Choroid plexus epithelial cell (primary cell): ENCODE measurements at regions not wholly inside any gene's neighbourhood (a gene's known extent, or its start where the extent isn't known, plus 50 kb on each side); places are given as distances from the start of the nearest gene placed in this dataset.

ENCODE experiments used
- DNase-seq: peaks from one replicate; pipeline ENCODE4 v3.0.0-alpha.2; 2010; ENCODE audit warnings: low read depth
- H3K4me3 ChIP-seq: 2 replicates; pipeline ENCODE4 v1.5.1; 2011; ENCODE audit warnings: low read depth, mild to moderate bottlenecking, control low read depth, low read length, moderate library complexity
- TF ChIP-seq, protein P1 (sequence below): conservative IDR thresholded peaks from 2 replicates; pipeline ENCODE4 v1.5.1; 2011; ENCODE audit warnings: low read depth, mild to moderate bottlenecking, control low read depth, inconsistent platforms, low read length, moderate library complexity

DNA sequence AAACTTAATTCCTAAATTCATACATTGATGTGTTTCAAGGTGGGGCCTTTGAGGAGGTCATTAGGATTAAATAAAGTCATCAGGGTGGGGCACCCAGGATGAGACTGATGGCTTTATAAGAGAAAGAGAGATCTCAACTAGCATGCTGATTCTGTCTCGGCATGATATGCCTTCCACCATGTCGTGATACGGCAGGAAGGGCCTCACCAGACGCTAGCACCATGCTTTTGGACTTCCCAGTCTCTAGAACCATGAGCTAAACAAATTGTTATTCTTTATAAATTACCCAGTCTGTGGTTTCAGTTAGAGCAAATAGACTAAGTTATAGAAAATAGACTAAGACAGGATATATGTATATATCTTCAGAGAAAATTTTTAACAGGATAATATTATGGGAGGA is 759.6 kb downstream of the MED13L start:
- no peak overlapping the region for H3K4me3 ChIP-seq
- no peak for DNase-seq
- TF ChIP-seq, protein P1, sequence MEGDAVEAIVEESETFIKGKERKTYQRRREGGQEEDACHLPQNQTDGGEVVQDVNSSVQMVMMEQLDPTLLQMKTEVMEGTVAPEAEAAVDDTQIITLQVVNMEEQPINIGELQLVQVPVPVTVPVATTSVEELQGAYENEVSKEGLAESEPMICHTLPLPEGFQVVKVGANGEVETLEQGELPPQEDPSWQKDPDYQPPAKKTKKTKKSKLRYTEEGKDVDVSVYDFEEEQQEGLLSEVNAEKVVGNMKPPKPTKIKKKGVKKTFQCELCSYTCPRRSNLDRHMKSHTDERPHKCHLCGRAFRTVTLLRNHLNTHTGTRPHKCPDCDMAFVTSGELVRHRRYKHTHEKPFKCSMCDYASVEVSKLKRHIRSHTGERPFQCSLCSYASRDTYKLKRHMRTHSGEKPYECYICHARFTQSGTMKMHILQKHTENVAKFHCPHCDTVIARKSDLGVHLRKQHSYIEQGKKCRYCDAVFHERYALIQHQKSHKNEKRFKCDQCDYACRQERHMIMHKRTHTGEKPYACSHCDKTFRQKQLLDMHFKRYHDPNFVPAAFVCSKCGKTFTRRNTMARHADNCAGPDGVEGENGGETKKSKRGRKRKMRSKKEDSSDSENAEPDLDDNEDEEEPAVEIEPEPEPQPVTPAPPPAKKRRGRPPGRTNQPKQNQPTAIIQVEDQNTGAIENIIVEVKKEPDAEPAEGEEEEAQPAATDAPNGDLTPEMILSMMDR = no peak

DNA sequence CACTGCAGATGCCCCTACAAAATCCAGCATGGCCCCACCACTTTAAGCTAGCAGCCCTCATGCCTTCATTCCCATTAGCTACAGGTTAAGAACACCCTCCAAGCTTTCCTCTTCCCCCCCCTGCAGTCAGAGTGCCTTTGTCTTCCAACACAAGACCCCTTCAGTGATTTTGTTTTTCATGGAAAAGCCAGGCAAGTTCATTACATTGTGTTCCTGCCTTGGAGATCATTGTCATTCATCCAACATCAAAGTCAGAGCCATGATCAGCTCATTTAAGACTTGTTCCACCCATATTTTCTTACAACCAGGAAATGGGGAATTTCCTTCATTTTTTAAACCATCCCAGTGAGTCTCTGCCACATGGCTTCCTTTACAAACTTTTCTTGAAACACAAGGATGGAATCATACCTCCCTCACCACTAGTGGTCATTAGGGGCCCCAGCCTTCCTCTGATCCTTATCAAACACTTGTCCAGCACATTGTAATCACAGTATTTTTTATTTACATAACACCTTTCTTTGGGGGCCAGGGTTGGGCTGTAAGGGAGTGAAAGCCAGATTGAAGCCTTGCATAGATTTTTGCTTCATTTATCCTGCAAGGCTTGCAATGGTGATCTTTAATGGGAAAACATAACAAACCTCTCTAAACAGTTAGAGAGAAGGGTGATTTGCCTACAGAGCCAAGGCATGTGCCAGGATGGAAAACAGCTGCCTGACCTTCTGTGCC is 765.3 kb downstream of the MED13L start:
- H3K4me3 ChIP-seq = no peak overlapping the region
- no peak for DNase-seq
- TF ChIP-seq, protein P1 = no peak

DNA sequence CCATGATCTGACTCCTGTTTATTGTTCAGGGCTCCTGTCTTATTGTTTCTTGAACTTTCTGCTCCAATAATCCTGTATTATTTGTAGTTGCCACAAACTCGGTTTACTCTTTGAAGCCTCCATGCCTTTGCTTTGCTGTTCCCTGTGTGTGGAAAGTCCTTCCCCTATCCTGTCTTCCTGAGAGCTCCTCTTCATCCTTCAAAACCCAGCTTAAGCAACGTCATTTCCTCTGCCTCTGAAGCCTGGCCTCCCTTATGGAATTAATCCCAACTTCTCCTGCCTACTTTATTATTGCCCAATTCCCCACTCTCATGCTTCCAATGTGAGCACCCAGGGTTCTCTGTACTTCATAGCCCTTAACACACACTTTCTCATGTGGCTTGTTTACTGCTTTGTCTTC is 766.2 kb downstream of the MED13L start:
- no peak overlapping the region for H3K4me3 ChIP-seq
- no peak for DNase-seq
- TF ChIP-seq, protein P1 = no peak

DNA sequence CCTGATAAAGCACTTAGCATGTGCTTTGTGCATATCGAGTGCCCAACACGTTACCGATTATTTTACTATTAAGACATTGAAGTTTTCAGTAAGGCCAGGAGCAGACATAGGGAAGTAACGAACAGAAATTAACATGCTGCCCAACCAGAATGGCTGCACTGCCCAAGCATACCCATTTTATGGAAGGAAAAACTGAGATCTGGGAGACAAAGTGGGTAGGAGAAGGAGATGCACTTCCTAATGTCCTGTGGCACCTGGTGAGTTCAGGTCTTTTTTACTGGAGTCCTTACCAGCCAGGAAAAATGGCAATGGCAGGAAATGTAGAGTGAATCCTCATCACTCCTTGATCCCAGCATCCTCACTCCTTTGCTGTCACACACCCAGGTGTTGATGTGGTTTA is 768.5 kb downstream of the MED13L start:
- no peak for DNase-seq
- TF ChIP-seq, protein P1 = no peak
- H3K4me3 ChIP-seq = no peak overlapping the region

DNA sequence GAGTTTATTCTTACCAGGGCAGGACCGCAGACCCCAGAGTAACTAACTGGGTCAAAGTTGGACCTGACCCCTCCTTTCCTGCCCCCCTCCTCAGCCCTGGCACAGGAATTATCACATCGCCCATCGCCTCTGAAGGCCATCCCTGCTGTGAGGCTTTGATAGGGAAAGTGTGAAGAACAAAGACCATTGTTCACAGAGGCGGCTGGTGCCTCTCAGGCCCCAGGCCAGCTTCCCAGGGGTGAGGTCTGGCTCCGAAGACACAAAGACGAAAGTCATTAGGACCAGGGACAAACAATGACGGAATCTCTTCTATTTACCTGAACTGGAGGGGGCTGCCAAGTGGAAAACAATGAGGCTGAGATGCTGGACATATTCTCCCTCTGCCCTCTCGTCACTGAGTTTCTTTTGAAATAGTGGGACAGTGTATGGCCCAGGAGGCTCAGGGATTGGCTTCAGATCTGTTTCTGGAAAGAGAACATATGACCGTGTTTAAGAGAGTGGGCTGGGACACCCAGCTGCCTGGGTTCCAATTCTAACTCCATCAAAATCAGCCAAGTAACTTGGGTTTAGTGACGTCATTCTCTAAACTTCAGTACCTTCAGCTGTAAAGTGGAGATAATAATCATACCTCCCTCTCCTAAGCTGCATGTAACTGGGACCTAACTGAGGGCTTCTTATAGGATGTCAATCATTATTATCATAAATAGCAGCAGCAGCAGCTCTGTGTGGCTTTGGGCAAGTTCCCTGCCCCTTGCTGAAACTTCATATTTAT is 769.4 kb downstream of the MED13L start:
- DNase-seq = no peak
- TF ChIP-seq, protein P1 = no peak
- H3K4me3 ChIP-seq = no peak overlapping the region

DNA sequence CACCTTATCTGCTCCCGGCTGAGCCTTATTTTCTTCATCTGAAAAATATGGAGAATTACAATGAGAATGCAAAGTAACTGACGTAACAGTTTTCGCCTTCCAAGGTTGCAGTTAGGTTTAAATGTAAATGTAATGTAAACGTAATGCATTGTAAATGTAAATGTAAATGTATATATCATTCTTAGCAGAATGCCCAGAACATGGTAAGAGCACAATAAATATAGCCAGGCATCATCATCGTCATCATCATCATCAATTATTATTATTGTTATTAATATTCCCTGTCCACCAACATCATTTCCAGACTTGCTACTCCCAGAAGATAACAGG is 770.0 kb downstream of the MED13L start:
- H3K4me3 ChIP-seq = no peak overlapping the region
- no peak for DNase-seq
- TF ChIP-seq, protein P1 = no peak
